ENCODE measurements at regions not wholly inside any gene's neighbourhood (a gene's known extent, or its start where the extent isn't known, plus 50 kb on each side); places are given as distances from the start of the nearest gene placed in this dataset.

GRCh38 chr10:8435186-8436055, 380.9 kb downstream of the GATA3 start:
- DNase-seq (ENCODE audit: low read depth, low spot score) (no peak), ATAC-seq (no peak)
- Histone ChIP-seq H3K4me1 (ENCODE audit: control insufficient read depth in 1 of 2, insufficient read depth in 2 of 2, low read length in 2 of 2) (no peaks in the 10 kb centered on the region), H3K9me2 (ENCODE audit: insufficient read depth) (no peaks in the 10 kb centered on the region), H3K36me3 (ENCODE audit: control insufficient read depth in 1 of 2, insufficient read depth in 2 of 2, low read length in 2 of 2) (no peaks in the 10 kb centered on the region), H4K20me1 (ENCODE audit: insufficient read depth) (no peaks in the 10 kb centered on the region), H3K27me3 (ENCODE audit: insufficient read depth, low read length) (no peaks in the 10 kb centered on the region), H3K9me3 (ENCODE audit: control insufficient read depth in 1 of 2, insufficient read depth in 1 of 2, low read depth in 1 of 2, low read length in 2 of 2) (no peaks in the 10 kb centered on the region), H3K27ac (ENCODE audit: low read depth, low read length) (no peak overlapping the region), H3K4me2 (ENCODE audit: low read length) (no peak overlapping the region), H3K9ac (ENCODE audit: low read length) (no peak overlapping the region), H2AFZ (ENCODE audit: low read depth, low read length, poor library complexity, severe bottlenecking) (no peak overlapping the region), H3K79me2 (ENCODE audit: insufficient read depth, low read length) (no peaks in the 10 kb centered on the region), H3K4me3 (replicated peaks in 1 of 2; ENCODE audit: low read depth in 1 of 2, low read length in 2 of 2) (no peak overlapping the region)
- intact Hi-C loops (cut with micrococcal nuclease), result no loop called here
- POLR2A ChIA-PET, result interaction anchor here (0.5 kb wide), 1 partner anchor 15 kb away, joined by 3 read pairs; no protein-coding TSS in a partner anchor
- CTCF ChIA-PET, result no interaction called here
- TF ChIP-seq ZFX (IDR thresholded peaks at IDR 0.05) (no peak), SP1 (IDR thresholded peaks at IDR 0.05; ENCODE audit: low read depth) (no peak), SRF (IDR thresholded peaks at IDR 0.05; ENCODE audit: low read depth) (no peak), POLR2AphosphoS5 (IDR thresholded peaks at IDR 0.05; ENCODE audit: low read depth, low read length) (no peak), JUND (IDR thresholded peaks at IDR 0.05) (no peak), REST (IDR thresholded peaks at IDR 0.05; ENCODE audit: low read depth) (no peak), CEBPB (IDR thresholded peaks at IDR 0.05; ENCODE audit: low read depth) (no peak), ELF1 (IDR thresholded peaks at IDR 0.05; ENCODE audit: borderline replicate concordance, low read depth) (no peak), RAD21 (IDR thresholded peaks at IDR 0.05; ENCODE audit: low read depth) (no peak), TCF7L2 (IDR thresholded peaks at IDR 0.05; ENCODE audit: borderline replicate concordance, extremely low read depth, insufficient read depth, insufficient read length) (no peak), YY1 (IDR thresholded peaks at IDR 0.05; ENCODE audit: extremely low read depth, insufficient replicate concordance, low read depth, low read length) (no peak), CBX3 (IDR thresholded peaks at IDR 0.05; ENCODE audit: low read depth) (no peak), FOSL1 (IDR thresholded peaks at IDR 0.05; ENCODE audit: low read depth) (no peak), EGR1 (IDR thresholded peaks at IDR 0.05; ENCODE audit: low read depth) (no peak), POLR2A (IDR thresholded peaks at IDR 0.05; ENCODE audit: borderline replicate concordance, extremely low read depth, insufficient read depth, insufficient read length) (no peak), ZNF274 (IDR thresholded peaks at IDR 0.05; ENCODE audit: low read depth, low read length) (no peak), ZBTB33 (IDR thresholded peaks at IDR 0.05; ENCODE audit: extremely low read depth, insufficient replicate concordance, low read length) (no peak), ATF3 (IDR thresholded peaks at IDR 0.05) (no peak)
- TF ChIP-seq, protein P1, sequence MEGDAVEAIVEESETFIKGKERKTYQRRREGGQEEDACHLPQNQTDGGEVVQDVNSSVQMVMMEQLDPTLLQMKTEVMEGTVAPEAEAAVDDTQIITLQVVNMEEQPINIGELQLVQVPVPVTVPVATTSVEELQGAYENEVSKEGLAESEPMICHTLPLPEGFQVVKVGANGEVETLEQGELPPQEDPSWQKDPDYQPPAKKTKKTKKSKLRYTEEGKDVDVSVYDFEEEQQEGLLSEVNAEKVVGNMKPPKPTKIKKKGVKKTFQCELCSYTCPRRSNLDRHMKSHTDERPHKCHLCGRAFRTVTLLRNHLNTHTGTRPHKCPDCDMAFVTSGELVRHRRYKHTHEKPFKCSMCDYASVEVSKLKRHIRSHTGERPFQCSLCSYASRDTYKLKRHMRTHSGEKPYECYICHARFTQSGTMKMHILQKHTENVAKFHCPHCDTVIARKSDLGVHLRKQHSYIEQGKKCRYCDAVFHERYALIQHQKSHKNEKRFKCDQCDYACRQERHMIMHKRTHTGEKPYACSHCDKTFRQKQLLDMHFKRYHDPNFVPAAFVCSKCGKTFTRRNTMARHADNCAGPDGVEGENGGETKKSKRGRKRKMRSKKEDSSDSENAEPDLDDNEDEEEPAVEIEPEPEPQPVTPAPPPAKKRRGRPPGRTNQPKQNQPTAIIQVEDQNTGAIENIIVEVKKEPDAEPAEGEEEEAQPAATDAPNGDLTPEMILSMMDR (IDR thresholded peaks at IDR 0.05 in 2 of 3, conservative IDR thresholded peaks at IDR 0.05 in 1 of 3; ENCODE audit: borderline replicate concordance in 1 of 3, insufficient read depth in 1 of 3, low read depth in 2 of 3, low read length in 2 of 3), result no peak
- TF ChIP-seq, protein P2, sequence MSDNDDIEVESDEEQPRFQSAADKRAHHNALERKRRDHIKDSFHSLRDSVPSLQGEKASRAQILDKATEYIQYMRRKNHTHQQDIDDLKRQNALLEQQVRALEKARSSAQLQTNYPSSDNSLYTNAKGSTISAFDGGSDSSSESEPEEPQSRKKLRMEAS (IDR thresholded peaks at IDR 0.05), result no peak
- RAD21 ChIA-PET (ENCODE audit: low non-redundant PET in 1 of 2, low total read pairs in 2 of 2, uncharacterized antibody in 2 of 2, unreplicated experiment in 2 of 2), result no interaction called here
- no TSS peak for BruUV-seq (replicated peaks)

Data from HCT116 (cell line).